ENCODE measurements at regions not wholly inside any gene's neighbourhood (a gene's known extent, or its start where the extent isn't known, plus 50 kb on each side); places are given as distances from the start of the nearest gene placed in this dataset.
"Not testable (repeated sequence)": the region's sequence is repeated elsewhere in the genome, so short reads cannot be mapped to it uniquely, and the experiment has no call there.

DNA sequence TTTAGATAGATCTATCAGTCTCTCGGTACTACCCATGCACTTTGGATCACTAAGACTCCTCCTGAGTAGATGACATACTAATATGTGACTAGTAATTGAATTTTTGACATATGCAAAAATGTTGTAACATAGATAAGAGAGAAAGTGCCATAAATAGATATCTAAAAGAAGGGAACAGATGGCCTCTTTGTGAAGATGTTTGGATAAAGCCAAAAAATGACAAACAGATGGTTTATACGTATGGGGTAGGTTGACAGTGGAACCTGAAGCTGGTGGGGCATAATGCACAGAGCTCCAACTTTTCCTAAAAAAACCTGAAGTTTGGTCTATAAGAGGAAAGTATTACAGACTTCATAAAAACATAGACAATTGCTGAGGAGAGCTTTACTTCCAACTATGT lies 383.0 kb downstream of the CHL1 start:
- not testable (repeated sequence) for TF ChIP-seq CREM (CRISPR knock-in tag; IDR thresholded peaks at IDR 0.05); SMAD4 (CRISPR knock-in tag; IDR thresholded peaks at IDR 0.05); ZBTB21 (CRISPR knock-in tag; IDR thresholded peaks at IDR 0.05; ENCODE audit: borderline replicate concordance); ZNF232 (CRISPR knock-in tag; IDR thresholded peaks at IDR 0.05); TEAD4 (CRISPR knock-in tag; IDR thresholded peaks at IDR 0.05); NFYB (CRISPR knock-in tag; conservative IDR thresholded peaks at IDR 0.05; ENCODE audit: low read depth)
- TF ChIP-seq, protein P1, sequence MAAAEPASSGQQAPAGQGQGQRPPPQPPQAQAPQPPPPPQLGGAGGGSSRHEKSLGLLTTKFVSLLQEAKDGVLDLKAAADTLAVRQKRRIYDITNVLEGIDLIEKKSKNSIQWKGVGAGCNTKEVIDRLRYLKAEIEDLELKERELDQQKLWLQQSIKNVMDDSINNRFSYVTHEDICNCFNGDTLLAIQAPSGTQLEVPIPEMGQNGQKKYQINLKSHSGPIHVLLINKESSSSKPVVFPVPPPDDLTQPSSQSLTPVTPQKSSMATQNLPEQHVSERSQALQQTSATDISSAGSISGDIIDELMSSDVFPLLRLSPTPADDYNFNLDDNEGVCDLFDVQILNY (CRISPR knock-in tag; IDR thresholded peaks at IDR 0.05): not testable (repeated sequence)
- TF ChIP-seq, protein P2, sequence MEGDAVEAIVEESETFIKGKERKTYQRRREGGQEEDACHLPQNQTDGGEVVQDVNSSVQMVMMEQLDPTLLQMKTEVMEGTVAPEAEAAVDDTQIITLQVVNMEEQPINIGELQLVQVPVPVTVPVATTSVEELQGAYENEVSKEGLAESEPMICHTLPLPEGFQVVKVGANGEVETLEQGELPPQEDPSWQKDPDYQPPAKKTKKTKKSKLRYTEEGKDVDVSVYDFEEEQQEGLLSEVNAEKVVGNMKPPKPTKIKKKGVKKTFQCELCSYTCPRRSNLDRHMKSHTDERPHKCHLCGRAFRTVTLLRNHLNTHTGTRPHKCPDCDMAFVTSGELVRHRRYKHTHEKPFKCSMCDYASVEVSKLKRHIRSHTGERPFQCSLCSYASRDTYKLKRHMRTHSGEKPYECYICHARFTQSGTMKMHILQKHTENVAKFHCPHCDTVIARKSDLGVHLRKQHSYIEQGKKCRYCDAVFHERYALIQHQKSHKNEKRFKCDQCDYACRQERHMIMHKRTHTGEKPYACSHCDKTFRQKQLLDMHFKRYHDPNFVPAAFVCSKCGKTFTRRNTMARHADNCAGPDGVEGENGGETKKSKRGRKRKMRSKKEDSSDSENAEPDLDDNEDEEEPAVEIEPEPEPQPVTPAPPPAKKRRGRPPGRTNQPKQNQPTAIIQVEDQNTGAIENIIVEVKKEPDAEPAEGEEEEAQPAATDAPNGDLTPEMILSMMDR (IDR thresholded peaks at IDR 0.05): not testable (repeated sequence)
- TF ChIP-seq, protein P3, sequence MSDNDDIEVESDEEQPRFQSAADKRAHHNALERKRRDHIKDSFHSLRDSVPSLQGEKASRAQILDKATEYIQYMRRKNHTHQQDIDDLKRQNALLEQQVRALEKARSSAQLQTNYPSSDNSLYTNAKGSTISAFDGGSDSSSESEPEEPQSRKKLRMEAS (CRISPR knock-in tag; IDR thresholded peaks at IDR 0.05): not testable (repeated sequence)
- TF ChIP-seq, protein P4, sequence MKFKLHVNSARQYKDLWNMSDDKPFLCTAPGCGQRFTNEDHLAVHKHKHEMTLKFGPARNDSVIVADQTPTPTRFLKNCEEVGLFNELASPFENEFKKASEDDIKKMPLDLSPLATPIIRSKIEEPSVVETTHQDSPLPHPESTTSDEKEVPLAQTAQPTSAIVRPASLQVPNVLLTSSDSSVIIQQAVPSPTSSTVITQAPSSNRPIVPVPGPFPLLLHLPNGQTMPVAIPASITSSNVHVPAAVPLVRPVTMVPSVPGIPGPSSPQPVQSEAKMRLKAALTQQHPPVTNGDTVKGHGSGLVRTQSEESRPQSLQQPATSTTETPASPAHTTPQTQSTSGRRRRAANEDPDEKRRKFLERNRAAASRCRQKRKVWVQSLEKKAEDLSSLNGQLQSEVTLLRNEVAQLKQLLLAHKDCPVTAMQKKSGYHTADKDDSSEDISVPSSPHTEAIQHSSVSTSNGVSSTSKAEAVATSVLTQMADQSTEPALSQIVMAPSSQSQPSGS (CRISPR knock-in tag; IDR thresholded peaks at IDR 0.05; ENCODE audit: borderline replicate concordance, low read depth): not testable (repeated sequence)
- TF ChIP-seq, protein P5, sequence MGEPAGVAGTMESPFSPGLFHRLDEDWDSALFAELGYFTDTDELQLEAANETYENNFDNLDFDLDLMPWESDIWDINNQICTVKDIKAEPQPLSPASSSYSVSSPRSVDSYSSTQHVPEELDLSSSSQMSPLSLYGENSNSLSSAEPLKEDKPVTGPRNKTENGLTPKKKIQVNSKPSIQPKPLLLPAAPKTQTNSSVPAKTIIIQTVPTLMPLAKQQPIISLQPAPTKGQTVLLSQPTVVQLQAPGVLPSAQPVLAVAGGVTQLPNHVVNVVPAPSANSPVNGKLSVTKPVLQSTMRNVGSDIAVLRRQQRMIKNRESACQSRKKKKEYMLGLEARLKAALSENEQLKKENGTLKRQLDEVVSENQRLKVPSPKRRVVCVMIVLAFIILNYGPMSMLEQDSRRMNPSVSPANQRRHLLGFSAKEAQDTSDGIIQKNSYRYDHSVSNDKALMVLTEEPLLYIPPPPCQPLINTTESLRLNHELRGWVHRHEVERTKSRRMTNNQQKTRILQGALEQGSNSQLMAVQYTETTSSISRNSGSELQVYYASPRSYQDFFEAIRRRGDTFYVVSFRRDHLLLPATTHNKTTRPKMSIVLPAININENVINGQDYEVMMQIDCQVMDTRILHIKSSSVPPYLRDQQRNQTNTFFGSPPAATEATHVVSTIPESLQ (CRISPR knock-in tag; IDR thresholded peaks at IDR 0.05): not testable (repeated sequence)

Data from WTC11 (cell line).